ENCODE measurements at regions not wholly inside any gene's neighbourhood (a gene's known extent, or its start where the extent isn't known, plus 50 kb on each side); places are given as distances from the start of the nearest gene placed in this dataset.
"Not testable (repeated sequence)": the region's sequence is repeated elsewhere in the genome, so short reads cannot be mapped to it uniquely, and the experiment has no call there.

- not testable (repeated sequence) for TF ChIP-seq EZH2 (IDR thresholded peaks at IDR 0.05; ENCODE audit: insufficient read depth, low read length)
- TF ChIP-seq, protein P1, sequence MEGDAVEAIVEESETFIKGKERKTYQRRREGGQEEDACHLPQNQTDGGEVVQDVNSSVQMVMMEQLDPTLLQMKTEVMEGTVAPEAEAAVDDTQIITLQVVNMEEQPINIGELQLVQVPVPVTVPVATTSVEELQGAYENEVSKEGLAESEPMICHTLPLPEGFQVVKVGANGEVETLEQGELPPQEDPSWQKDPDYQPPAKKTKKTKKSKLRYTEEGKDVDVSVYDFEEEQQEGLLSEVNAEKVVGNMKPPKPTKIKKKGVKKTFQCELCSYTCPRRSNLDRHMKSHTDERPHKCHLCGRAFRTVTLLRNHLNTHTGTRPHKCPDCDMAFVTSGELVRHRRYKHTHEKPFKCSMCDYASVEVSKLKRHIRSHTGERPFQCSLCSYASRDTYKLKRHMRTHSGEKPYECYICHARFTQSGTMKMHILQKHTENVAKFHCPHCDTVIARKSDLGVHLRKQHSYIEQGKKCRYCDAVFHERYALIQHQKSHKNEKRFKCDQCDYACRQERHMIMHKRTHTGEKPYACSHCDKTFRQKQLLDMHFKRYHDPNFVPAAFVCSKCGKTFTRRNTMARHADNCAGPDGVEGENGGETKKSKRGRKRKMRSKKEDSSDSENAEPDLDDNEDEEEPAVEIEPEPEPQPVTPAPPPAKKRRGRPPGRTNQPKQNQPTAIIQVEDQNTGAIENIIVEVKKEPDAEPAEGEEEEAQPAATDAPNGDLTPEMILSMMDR (IDR thresholded peaks at IDR 0.05; ENCODE audit: insufficient read depth, low read depth, low read length): not testable (repeated sequence)
Measured at GRCh38 chr6:40656772-40657171, 69.6 kb upstream of the LRFN2 start.

Measured in astrocyte (in vitro differentiated cells and primary cell).